HPDE6-E6E7 (cell line): ENCODE measurements at regions not wholly inside any gene's neighbourhood (a gene's known extent, or its start where the extent isn't known, plus 50 kb on each side); places are given as distances from the start of the nearest gene placed in this dataset.
A peak's percentile ranks its signal among the peaks of the same experiment; 100 is the strongest.

Experiments used
- DNase-seq: peaks from one replicate; pipeline ENCODE4 v3.0.0; 2011; ENCODE audit warnings: missing footprints; ENCODE audit errors: extremely low spot score

- no peak for DNase-seq
Measured at GRCh38 chr4:45358573-45359506, 632.5 kb upstream of the GNPDA2 start.

GRCh38 chr4:45353161-45353560 lies 626.8 kb upstream of the GNPDA2 start:
- DNase-seq = no peak

- DNase-seq = peak; percentile 3
Measured at GRCh38 chr4:45350438-45350837, 624.1 kb upstream of the GNPDA2 start.

GRCh38 chr4:45349859-45350258 lies 623.5 kb upstream of the GNPDA2 start:
- no peak for DNase-seq

GRCh38 chr4:45346816-45347435 lies 620.6 kb upstream of the GNPDA2 start:
- DNase-seq = no peak

- DNase-seq = no peak
Measured at GRCh38 chr4:45345558-45345957, 619.2 kb upstream of the GNPDA2 start.

GRCh38 chr4:45331802-45332201 lies 605.4 kb upstream of the GNPDA2 start:
- no peak for DNase-seq

GRCh38 chr4:45327544-45327943 lies 601.2 kb upstream of the GNPDA2 start:
- no peak for DNase-seq

GRCh38 chr4:45324455-45325417 lies 598.4 kb upstream of the GNPDA2 start:
- DNase-seq = no peak

GRCh38 chr4:45323453-45324058 lies 597.2 kb upstream of the GNPDA2 start:
- DNase-seq = no peak

- no peak for DNase-seq
Measured at GRCh38 chr4:45317739-45318138, 591.4 kb upstream of the GNPDA2 start.

GRCh38 chr4:45317276-45317675 lies 590.9 kb upstream of the GNPDA2 start:
- DNase-seq = peak; percentile 5

- no peak for DNase-seq
Measured at GRCh38 chr4:45316257-45316656, 589.9 kb upstream of the GNPDA2 start.

- no peak for DNase-seq
Measured at GRCh38 chr4:45302828-45303227, 576.5 kb upstream of the GNPDA2 start.

- DNase-seq = no peak
Measured at GRCh38 chr4:45294464-45294863, 568.1 kb upstream of the GNPDA2 start.

GRCh38 chr4:45293335-45293734 lies 567.0 kb upstream of the GNPDA2 start:
- no peak for DNase-seq

GRCh38 chr4:45292844-45293243 lies 566.5 kb upstream of the GNPDA2 start:
- no peak for DNase-seq

- DNase-seq = no peak
Measured at GRCh38 chr4:45284400-45285085, 558.2 kb upstream of the GNPDA2 start.

- no peak for DNase-seq
Measured at GRCh38 chr4:45283352-45283751, 557.0 kb upstream of the GNPDA2 start.

GRCh38 chr4:45280121-45280520 lies 553.8 kb upstream of the GNPDA2 start:
- no peak for DNase-seq

- DNase-seq = no peak
Measured at GRCh38 chr4:45275862-45276261, 549.5 kb upstream of the GNPDA2 start.
